CD8-positive, alpha-beta memory T cell (primary cell): ENCODE measurements at regions not wholly inside any gene's neighbourhood (a gene's known extent, or its start where the extent isn't known, plus 50 kb on each side); places are given as distances from the start of the nearest gene placed in this dataset.

Source experiments
- CTCF ChIA-PET: fragments of 350-600 bp; sonication (Branson Sonifier 250); formaldehyde crosslinking; loops from one replicate; lab custom pipeline; 2021; ENCODE audit warnings: antibody characterized with exemption; lab: Charles Lee
- POLR2A ChIA-PET: fragments of 350-600 bp; sonication (Branson Sonifier 250); formaldehyde crosslinking; loops from one replicate; lab custom pipeline; 2021; ENCODE audit warnings: antibody characterized with exemption; lab: Charles Lee
- DNase-seq, 5 donors: peaks; one replicate each; pipeline versions ENCODE4 v3.0.0 to v3.0.0-alpha.2; 2020 to 2022; ENCODE audit warnings: mixed read lengths in 1 of 5
- H3K27ac ChIP-seq: one replicate; pipeline ENCODE4 v1.7.0; 2013; ENCODE audit warnings: low read depth, mild to moderate bottlenecking, low read length, moderate library complexity
- H3K27me3 ChIP-seq: 2 replicates; pipeline ENCODE4 v1.7.0; 2013; ENCODE audit warnings: low read length, mild to moderate bottlenecking; ENCODE audit not compliant: insufficient read depth, poor library complexity, severe bottlenecking
- H3K36me3 ChIP-seq: 2 replicates; pipeline ENCODE4 v1.7.0; 2013; ENCODE audit warnings: mild to moderate bottlenecking, low read length, moderate library complexity; ENCODE audit not compliant: insufficient read depth
- H3K4me1 ChIP-seq: 2 replicates; pipeline ENCODE4 v1.7.0; 2013; ENCODE audit warnings: mild to moderate bottlenecking, low read length, moderate library complexity; ENCODE audit not compliant: insufficient read depth
- H3K4me3 ChIP-seq: 2 replicates; pipeline ENCODE4 v1.7.0; 2013; ENCODE audit warnings: mild to moderate bottlenecking, low read length
- H3K9me3 ChIP-seq: 2 replicates; pipeline ENCODE4 v1.7.0; 2013; ENCODE audit warnings: mild to moderate bottlenecking, low read length
- H3K27ac Mint-ChIP-seq, 8 donors: one replicate each; pipeline ENCODE4 v1.8.0; 2020 to 2021; ENCODE audit warnings: mixed read lengths in 8 of 8, mild to moderate bottlenecking in 6 of 8, inconsistent platforms in 3 of 8, moderate library complexity in 3 of 8
- H3K27me3 Mint-ChIP-seq, 2 donors: one replicate each; pipeline ENCODE4 v1.8.0; 2020 to 2021; ENCODE audit warnings: mixed read lengths in 2 of 2, mild to moderate bottlenecking in 1 of 2, moderate library complexity in 1 of 2
- H3K36me3 Mint-ChIP-seq, 3 donors: one replicate each; pipeline ENCODE4 v1.8.0; 2020 to 2021; ENCODE audit warnings: mixed read lengths in 3 of 3, inconsistent platforms in 1 of 3, mild to moderate bottlenecking in 1 of 3
- H3K4me1 Mint-ChIP-seq, 3 donors: one replicate each; pipeline ENCODE4 v1.8.0; 2020 to 2021; ENCODE audit warnings: mixed read lengths in 3 of 3, inconsistent platforms in 1 of 3, mild to moderate bottlenecking in 1 of 3
- H3K4me3 Mint-ChIP-seq, 7 donors: one replicate each; pipeline ENCODE4 v1.8.0; 2020 to 2021; ENCODE audit warnings: mixed read lengths in 7 of 7, mild to moderate bottlenecking in 6 of 7, moderate library complexity in 4 of 7, inconsistent platforms in 2 of 7
- H3K9me3 Mint-ChIP-seq, 5 donors: one replicate each; pipeline ENCODE4 v1.8.0; 2020 to 2022; ENCODE audit warnings: mixed read lengths in 5 of 5, mild to moderate bottlenecking in 3 of 5, moderate library complexity in 2 of 5, inconsistent platforms in 1 of 5

- Mint-ChIP-seq H3K27me3 (peaks cover 0 to 1% of the 10 kb centered on the region in 2 donors), H3K4me1 (no peaks in the 10 kb centered on the region), H3K9me3 (peaks cover 0 to 2% (median 0%) of the 10 kb centered on the region in 5 donors), H3K36me3 (no peaks in the 10 kb centered on the region), H3K4me3 (no peak overlapping the region), H3K27ac (no peak overlapping the region)
- H3K9me3 ChIP-seq: no peaks in the 10 kb centered on the region
- no peaks in the 10 kb centered on the region for H3K4me1 ChIP-seq
- no peaks in the 10 kb centered on the region for H3K27me3 ChIP-seq
- H3K27ac ChIP-seq: no peak overlapping the region
- DNase-seq: no peak
- no peak overlapping the region for H3K4me3 ChIP-seq
- CTCF ChIA-PET: no interaction called here
- POLR2A ChIA-PET: no interaction called here
- H3K36me3 ChIP-seq: no peaks in the 10 kb centered on the region
These were observed 56.1 kb downstream of the CAPZA3 start for GRCh38 chr12:18794000-18794399.

DNA sequence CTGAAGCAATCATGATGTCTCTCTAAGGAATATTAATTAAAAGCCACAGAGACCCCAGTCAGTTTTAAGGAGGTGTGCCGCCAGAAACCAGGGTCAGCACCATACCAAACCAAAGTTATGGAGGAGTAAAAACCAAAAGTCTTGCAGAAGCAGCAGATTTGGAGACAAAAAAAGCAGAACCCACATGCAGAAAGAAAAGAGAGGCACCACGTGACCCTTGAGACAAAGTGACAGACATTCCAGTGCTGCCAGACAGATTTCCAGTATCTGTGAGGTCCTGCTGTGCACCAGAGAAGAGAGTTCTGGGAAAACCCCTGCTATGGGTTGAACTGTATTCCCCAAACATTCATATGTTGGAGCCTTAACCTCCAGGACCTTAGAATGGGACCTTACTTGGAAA is 59.7 kb downstream of the CAPZA3 start:
- Histone ChIP-seq H3K36me3 (no peaks in the 10 kb centered on the region), H3K27me3 (no peaks in the 10 kb centered on the region), H3K27ac (no peak overlapping the region), H3K4me3 (no peak overlapping the region), H3K4me1 (no peaks in the 10 kb centered on the region), H3K9me3 (no peaks in the 10 kb centered on the region)
- no peak overlapping the region for H3K27ac Mint-ChIP-seq
- no peaks in the 10 kb centered on the region for H3K4me1 Mint-ChIP-seq
- DNase-seq: no peak
- peaks cover 0 to 2% (median 0%) of the 10 kb centered on the region in 5 donors for H3K9me3 Mint-ChIP-seq
- no peaks in the 10 kb centered on the region for H3K27me3 Mint-ChIP-seq
- no peaks in the 10 kb centered on the region for H3K36me3 Mint-ChIP-seq
- ChIA-PET POLR2A (no interaction called here), CTCF (no interaction called here)
- no peak overlapping the region for H3K4me3 Mint-ChIP-seq

DNA sequence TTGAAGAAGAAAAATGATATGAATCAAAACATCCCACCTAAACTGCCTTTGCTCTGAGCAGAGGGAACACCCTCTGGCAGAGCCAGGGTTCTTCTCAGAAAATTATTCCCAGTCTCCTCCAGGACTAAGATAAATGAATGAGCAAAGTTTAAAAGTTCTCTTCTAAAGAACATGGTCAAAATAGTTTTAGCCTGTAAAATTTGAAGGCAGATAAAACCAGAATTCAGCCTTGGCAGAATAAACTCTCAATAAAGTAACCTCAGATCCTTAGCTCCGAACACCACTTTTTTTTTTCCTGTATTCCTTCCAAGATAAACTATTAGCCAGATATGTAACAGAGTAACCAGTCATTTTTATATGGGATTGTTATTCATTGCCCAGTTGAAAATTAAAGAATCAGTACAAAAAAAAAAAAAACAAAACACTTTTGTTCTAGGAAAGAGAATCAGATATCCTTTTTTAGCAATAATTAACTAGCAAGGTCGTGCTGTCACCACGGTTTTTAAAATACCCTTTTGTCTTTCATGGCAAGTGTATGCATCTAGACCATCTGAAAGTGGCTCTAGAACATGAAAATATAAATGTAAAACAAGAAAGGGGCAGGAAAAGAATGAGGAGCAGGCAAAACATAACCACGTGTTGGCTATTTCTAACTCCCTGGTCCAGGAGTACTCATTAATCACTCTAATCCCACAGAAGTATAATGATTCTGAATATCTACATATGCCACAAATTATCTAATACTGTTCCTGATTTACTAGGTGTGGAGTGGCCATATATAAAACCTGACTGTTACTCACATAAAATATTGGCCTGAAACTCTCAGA is 60.8 kb downstream of the CAPZA3 start:
- Mint-ChIP-seq H3K36me3 (no peaks in the 10 kb centered on the region), H3K27me3 (no peaks in the 10 kb centered on the region), H3K27ac (no peak overlapping the region), H3K4me3 (no peak overlapping the region), H3K4me1 (no peaks in the 10 kb centered on the region), H3K9me3 (peaks cover 0 to 2% (median 0%) of the 10 kb centered on the region in 5 donors)
- H3K4me1 ChIP-seq: no peaks in the 10 kb centered on the region
- no peak for DNase-seq
- H3K4me3 ChIP-seq: no peak overlapping the region
- H3K27me3 ChIP-seq: no peaks in the 10 kb centered on the region
- ChIA-PET POLR2A (no interaction called here), CTCF (no interaction called here)
- no peak overlapping the region for H3K27ac ChIP-seq
- no peaks in the 10 kb centered on the region for H3K9me3 ChIP-seq
- H3K36me3 ChIP-seq: no peaks in the 10 kb centered on the region

- Histone ChIP-seq H3K36me3 (no peaks in the 10 kb centered on the region), H3K27me3 (no peaks in the 10 kb centered on the region), H3K27ac (no peak overlapping the region), H3K4me1 (no peaks in the 10 kb centered on the region), H3K4me3 (no peak overlapping the region), H3K9me3 (no peaks in the 10 kb centered on the region)
- H3K9me3 Mint-ChIP-seq: peaks cover 0 to 2% (median 0%) of the 10 kb centered on the region in 5 donors
- H3K36me3 Mint-ChIP-seq: no peaks in the 10 kb centered on the region
- H3K4me1 Mint-ChIP-seq: no peaks in the 10 kb centered on the region
- POLR2A ChIA-PET: no interaction called here
- H3K27me3 Mint-ChIP-seq: no peaks in the 10 kb centered on the region
- CTCF ChIA-PET: no interaction called here
- H3K27ac Mint-ChIP-seq: no peak overlapping the region
- DNase-seq: no peak
- no peak overlapping the region for H3K4me3 Mint-ChIP-seq
These were observed 61.6 kb downstream of the CAPZA3 start for GRCh38 chr12:18799561-18799960.

GRCh38 chr12:18805516-18806248 is 67.8 kb downstream of the CAPZA3 start:
- H3K27ac Mint-ChIP-seq: no peak overlapping the region
- ChIA-PET POLR2A (no interaction called here), CTCF (no interaction called here)
- H3K4me1 ChIP-seq: no peaks in the 10 kb centered on the region
- H3K27me3 Mint-ChIP-seq: no peaks in the 10 kb centered on the region
- peaks cover 0 to 2% (median 0%) of the 10 kb centered on the region in 5 donors for H3K9me3 Mint-ChIP-seq
- no peaks in the 10 kb centered on the region for H3K36me3 Mint-ChIP-seq
- no peak for DNase-seq
- H3K27ac ChIP-seq: no peak overlapping the region
- no peak overlapping the region for H3K4me3 ChIP-seq
- H3K4me1 Mint-ChIP-seq: no peaks in the 10 kb centered on the region
- no peaks in the 10 kb centered on the region for H3K36me3 ChIP-seq
- H3K4me3 Mint-ChIP-seq: no peak overlapping the region
- no peaks in the 10 kb centered on the region for H3K27me3 ChIP-seq
- no peaks in the 10 kb centered on the region for H3K9me3 ChIP-seq

DNA sequence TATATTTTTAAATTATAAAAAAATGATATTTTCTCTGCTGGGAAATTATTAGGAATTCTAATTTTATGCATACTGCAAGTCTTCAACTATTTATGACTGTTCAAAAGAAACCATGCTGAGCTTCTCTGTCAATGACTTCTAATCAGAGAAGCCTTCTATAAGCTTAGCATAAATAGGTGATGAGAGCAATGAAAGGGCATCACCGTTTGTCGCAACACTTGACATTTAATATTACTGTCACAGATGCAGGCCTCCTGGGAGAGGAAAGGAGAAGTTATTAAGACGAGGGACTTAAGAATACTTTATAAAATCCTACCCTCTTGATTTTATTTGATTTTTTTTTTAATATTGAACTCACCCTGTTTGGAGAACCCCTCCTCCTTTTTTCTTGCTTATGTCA is 69.8 kb downstream of the CAPZA3 start:
- Histone ChIP-seq H3K4me1 (no peaks in the 10 kb centered on the region), H3K9me3 (no peaks in the 10 kb centered on the region), H3K27ac (no peak overlapping the region), H3K4me3 (no peak overlapping the region), H3K36me3 (no peaks in the 10 kb centered on the region), H3K27me3 (no peaks in the 10 kb centered on the region)
- H3K4me1 Mint-ChIP-seq: no peaks in the 10 kb centered on the region
- H3K4me3 Mint-ChIP-seq: no peak overlapping the region
- CTCF ChIA-PET: no interaction called here
- DNase-seq: no peak
- H3K27ac Mint-ChIP-seq: no peak overlapping the region
- no peaks in the 10 kb centered on the region for H3K36me3 Mint-ChIP-seq
- no peaks in the 10 kb centered on the region for H3K27me3 Mint-ChIP-seq
- POLR2A ChIA-PET: no interaction called here
- peaks cover 0 to 2% (median 0%) of the 10 kb centered on the region in 5 donors for H3K9me3 Mint-ChIP-seq

GRCh38 chr12:18808221-18808620 is 70.3 kb downstream of the CAPZA3 start:
- peaks cover 0 to 2% (median 0%) of the 10 kb centered on the region in 5 donors for H3K9me3 Mint-ChIP-seq
- H3K4me1 ChIP-seq: no peaks in the 10 kb centered on the region
- DNase-seq: no peak
- H3K4me1 Mint-ChIP-seq: no peaks in the 10 kb centered on the region
- H3K27me3 ChIP-seq: no peaks in the 10 kb centered on the region
- H3K27ac ChIP-seq: no peak overlapping the region
- H3K27me3 Mint-ChIP-seq: no peaks in the 10 kb centered on the region
- CTCF ChIA-PET: no interaction called here
- H3K36me3 Mint-ChIP-seq: no peaks in the 10 kb centered on the region
- H3K36me3 ChIP-seq: no peaks in the 10 kb centered on the region
- no peak overlapping the region for H3K27ac Mint-ChIP-seq
- no peaks in the 10 kb centered on the region for H3K9me3 ChIP-seq
- POLR2A ChIA-PET: no interaction called here
- H3K4me3 ChIP-seq: no peak overlapping the region
- H3K4me3 Mint-ChIP-seq: no peak overlapping the region

DNA sequence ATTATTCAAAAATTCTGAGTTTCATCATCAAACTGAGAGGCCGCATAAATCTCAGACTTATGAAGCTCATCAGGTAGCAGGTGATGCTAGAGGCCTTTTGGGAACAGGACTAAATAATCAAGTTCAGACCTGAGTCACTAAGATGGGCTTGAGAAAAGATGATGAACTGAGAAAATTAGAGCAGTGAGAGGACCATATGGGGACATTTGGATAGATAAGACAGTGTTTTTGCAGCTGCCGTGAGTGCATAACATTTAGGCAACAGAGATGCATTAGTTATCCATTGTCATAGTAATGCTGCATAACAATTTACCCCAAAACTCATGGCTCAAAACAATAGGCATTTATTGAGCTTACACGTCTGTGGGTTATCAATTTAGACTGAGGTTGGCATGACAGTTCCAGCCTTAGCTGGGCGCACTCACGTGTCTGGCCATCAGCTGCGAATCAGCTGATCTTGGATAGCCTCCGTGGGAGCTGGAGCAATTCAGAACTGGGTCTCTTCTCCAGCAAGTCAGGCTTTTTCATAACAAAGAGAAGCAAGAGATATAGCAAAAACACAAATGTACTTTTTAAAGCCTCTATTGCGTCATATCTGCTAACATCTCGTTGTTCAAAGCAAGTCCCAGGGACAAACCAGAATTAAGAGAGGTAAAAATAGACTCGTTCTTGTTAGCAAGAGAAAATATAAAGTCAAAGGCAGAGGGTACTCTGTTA is 72.8 kb downstream of the CAPZA3 start:
- H3K4me3 ChIP-seq: no peak overlapping the region
- ChIA-PET CTCF (no interaction called here), POLR2A (no interaction called here)
- Mint-ChIP-seq H3K9me3 (peaks cover 0 to 2% (median 0%) of the 10 kb centered on the region in 5 donors), H3K36me3 (no peaks in the 10 kb centered on the region), H3K4me3 (no peak overlapping the region), H3K27me3 (no peaks in the 10 kb centered on the region), H3K27ac (no peak overlapping the region), H3K4me1 (no peaks in the 10 kb centered on the region)
- no peak overlapping the region for H3K27ac ChIP-seq
- DNase-seq: no peak
- no peaks in the 10 kb centered on the region for H3K4me1 ChIP-seq
- H3K27me3 ChIP-seq: no peaks in the 10 kb centered on the region
- H3K36me3 ChIP-seq: no peaks in the 10 kb centered on the region
- H3K9me3 ChIP-seq: no peaks in the 10 kb centered on the region
